ENCODE measurements at regions not wholly inside any gene's neighbourhood (a gene's known extent, or its start where the extent isn't known, plus 50 kb on each side); places are given as distances from the start of the nearest gene placed in this dataset.

- no peak for TF ChIP-seq CTCF (IDR thresholded peaks at IDR 0.05)
- no peak for TF ChIP-seq POLR2A (IDR thresholded peaks at IDR 0.05)
Observed at GRCh38 chr12:107372229-107372658, 278.9 kb upstream of the CRY1 start.
